K562 (cell line): ENCODE measurements at regions not wholly inside any gene's neighbourhood (a gene's known extent, or its start where the extent isn't known, plus 50 kb on each side); places are given as distances from the start of the nearest gene placed in this dataset.

Experiments used
- CREM ChIP-seq: IDR thresholded peaks from 2 replicates; pipeline ENCODE4 v1.6.1; 2014; ENCODE audit warnings: antibody characterized with exemption, low read depth
- HOXB6 ChIP-seq: fragments of 250-450 bp; sonication (Bioruptor Pico); IDR thresholded peaks from 2 replicates; pipeline ENCODE4 v1.5.1; 2022; ENCODE audit warnings: mild to moderate bottlenecking, borderline replicate concordance
- PHF20 ChIP-seq: fragments of 450-650 bp; IDR thresholded peaks from 2 replicates; pipeline ENCODE4 v1.6.1; 2018; ENCODE audit not compliant: partially characterized antibody
- SIN3A ChIP-seq, 2 experiments: fragments of 150-350 bp in 1 of 2; IDR thresholded peaks; 2 replicates each; pipeline ENCODE4 v1.6.1; 2011 to 2016; ENCODE audit warnings: borderline replicate concordance in 2 of 2, low read depth in 2 of 2, low read length in 2 of 2, mild to moderate bottlenecking in 2 of 2, moderate library complexity in 2 of 2; ENCODE audit not compliant: control insufficient read depth in 1 of 2
- UBTF ChIP-seq, 2 experiments: IDR thresholded peaks; 2 replicates each; pipeline ENCODE4 v1.6.1; 2012; ENCODE audit warnings: improper control_type of control experiment in 2 of 2, low read depth in 2 of 2, low read length in 2 of 2, borderline replicate concordance in 1 of 2
- ZNF174 ChIP-seq: fragments of 250-450 bp; sonication (Bioruptor Pico); IDR thresholded peaks from 2 replicates; pipeline ENCODE4 v1.4.0; 2020; ENCODE audit warnings: mild to moderate bottlenecking
- TF ChIP-seq, protein P1 (sequence below): fragments of 250-450 bp; sonication (Bioruptor Pico); IDR thresholded peaks from 2 replicates; pipeline ENCODE4 v1.8.0; 2021; ENCODE audit warnings: mild to moderate bottlenecking, moderate library complexity

DNA sequence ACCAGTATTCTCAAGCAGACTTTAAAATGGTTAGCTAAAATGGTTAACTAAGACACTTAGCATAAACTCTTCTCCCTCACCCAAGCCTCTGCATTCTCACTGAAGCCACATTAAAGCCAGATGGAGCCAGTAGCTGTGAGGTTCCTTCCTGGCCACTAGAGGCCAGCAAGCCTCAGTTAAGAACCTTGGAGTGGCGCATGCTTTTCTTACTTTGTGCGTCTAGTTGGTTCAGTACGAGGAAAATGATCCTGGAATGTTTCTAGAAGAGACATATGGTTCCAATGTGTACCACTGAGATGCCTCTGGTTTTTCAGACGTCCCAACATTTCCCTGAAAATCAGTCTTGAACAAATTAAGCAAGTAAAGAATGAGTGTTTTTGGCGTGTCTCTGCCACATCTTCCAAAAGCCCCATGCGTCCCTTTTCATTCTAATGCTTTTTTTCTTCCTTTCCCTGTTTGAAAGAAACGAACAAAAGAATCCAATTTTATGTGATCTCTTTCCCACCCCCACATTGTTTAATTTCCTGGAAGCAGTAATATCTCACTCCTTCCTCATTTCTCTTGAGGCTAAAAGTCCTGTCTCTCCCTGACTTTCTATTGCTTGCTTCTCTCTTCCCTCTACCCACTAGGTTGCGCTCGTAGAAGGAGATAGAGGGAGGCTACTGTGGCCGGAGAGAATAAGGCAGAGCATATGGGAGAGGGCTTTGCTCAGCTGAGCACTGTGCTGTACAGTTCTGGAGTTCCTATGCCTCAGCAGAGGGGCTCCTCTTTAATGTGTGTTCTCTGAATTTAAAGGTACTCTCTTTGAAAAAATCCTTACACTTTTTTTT lies 82.9 kb upstream of the TAB3 start:
- no peak for TF ChIP-seq HOXB6 (CRISPR knock-in tag)
- no peak for TF ChIP-seq PHF20
- TF ChIP-seq SIN3A (IDR thresholded peaks at IDR 0.05; ENCODE audit: borderline replicate concordance in 2 of 2, control insufficient read depth in 1 of 2, low read depth in 2 of 2, low read length in 2 of 2), result no peak
- TF ChIP-seq, protein P1, sequence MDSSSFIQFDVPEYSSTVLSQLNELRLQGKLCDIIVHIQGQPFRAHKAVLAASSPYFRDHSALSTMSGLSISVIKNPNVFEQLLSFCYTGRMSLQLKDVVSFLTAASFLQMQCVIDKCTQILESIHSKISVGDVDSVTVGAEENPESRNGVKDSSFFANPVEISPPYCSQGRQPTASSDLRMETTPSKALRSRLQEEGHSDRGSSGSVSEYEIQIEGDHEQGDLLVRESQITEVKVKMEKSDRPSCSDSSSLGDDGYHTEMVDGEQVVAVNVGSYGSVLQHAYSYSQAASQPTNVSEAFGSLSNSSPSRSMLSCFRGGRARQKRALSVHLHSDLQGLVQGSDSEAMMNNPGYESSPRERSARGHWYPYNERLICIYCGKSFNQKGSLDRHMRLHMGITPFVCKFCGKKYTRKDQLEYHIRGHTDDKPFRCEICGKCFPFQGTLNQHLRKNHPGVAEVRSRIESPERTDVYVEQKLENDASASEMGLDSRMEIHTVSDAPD (CRISPR knock-in tag), result no peak
- TF ChIP-seq UBTF (IDR thresholded peaks at IDR 0.05; ENCODE audit: borderline replicate concordance in 1 of 2, low read depth in 2 of 2, low read length in 2 of 2), result no peak
- TF ChIP-seq ZNF174 (CRISPR knock-in tag), result no peak
- no peak for TF ChIP-seq CREM
